SK-N-SH (cell line): ENCODE measurements at regions not wholly inside any gene's neighbourhood (a gene's known extent, or its start where the extent isn't known, plus 50 kb on each side); places are given as distances from the start of the nearest gene placed in this dataset.

ENCODE experiments used
- CTCF ChIP-seq: fragments of 200-600 bp; sonication (generic); IDR thresholded peaks from 2 replicates; pipeline ENCODE4 v1.6.1; 2017; ENCODE audit warnings: antibody characterized with exemption, mild to moderate bottlenecking, moderate library complexity
- FOXJ3 ChIP-seq: sonication (generic); formaldehyde crosslinking; IDR thresholded peaks from 2 replicates; pipeline ENCODE4 v1.5.1; 2020; ENCODE audit warnings: mild to moderate bottlenecking, missing genetic modification reagents
- GABPA ChIP-seq: IDR thresholded peaks from 2 replicates; pipeline ENCODE4 v1.4.0; 2012; ENCODE audit warnings: low read depth, mild to moderate bottlenecking
- POLR2AphosphoS5 ChIP-seq: IDR thresholded peaks from 2 replicates; pipeline ENCODE4 v1.6.1; 2012; ENCODE audit warnings: low read depth, low read length
- RCOR1 ChIP-seq: fragments of 150-350 bp; IDR thresholded peaks from 2 replicates; pipeline ENCODE4 v1.6.1; 2017; ENCODE audit warnings: antibody characterized with exemption, low read length
- SMC3 ChIP-seq: IDR thresholded peaks from 2 replicates; pipeline ENCODE4 v1.6.1; 2012; ENCODE audit warnings: low read depth, low read length, improper control_type of control experiment
- YY1 ChIP-seq: IDR thresholded peaks from 2 replicates; pipeline ENCODE4 v1.4.0; 2012; ENCODE audit warnings: low read depth, mild to moderate bottlenecking
- TF ChIP-seq, protein P1 (sequence below): fragments of 150-350 bp; IDR thresholded peaks from 2 replicates; pipeline ENCODE4 v1.6.1; 2017; ENCODE audit warnings: antibody characterized with exemption, low read length, low read depth, borderline replicate concordance
- TF ChIP-seq, protein P2 (sequence below): IDR thresholded peaks from 2 replicates; pipeline ENCODE4 v1.4.0; 2012; ENCODE audit warnings: low read depth, borderline replicate concordance
- TF ChIP-seq, protein P3 (sequence below): IDR thresholded peaks from 2 replicates; pipeline ENCODE4 v1.4.0; 2012; ENCODE audit warnings: low read depth
- TF ChIP-seq, protein P4 (sequence below): IDR thresholded peaks from 2 replicates; pipeline ENCODE4; 2012

DNA sequence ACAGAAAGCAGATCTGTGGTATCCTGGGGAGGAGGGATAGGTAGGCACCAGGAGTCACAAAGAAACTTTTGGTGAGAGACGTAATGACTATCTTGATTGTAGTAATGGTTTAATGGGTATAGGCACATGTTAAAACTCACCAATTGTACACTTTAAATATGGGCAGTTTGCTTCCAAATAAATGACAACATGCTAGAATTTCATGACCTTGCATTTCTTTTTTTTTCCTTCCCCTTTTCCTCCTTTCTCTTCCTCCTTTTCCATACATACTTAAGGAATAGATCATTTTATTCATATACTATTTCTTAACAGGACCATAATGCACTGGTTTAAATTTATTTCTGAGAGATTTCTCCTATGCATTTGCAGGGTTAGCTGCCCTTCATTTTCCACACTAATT, 341.8 kb downstream of the TMEM182 start:
- TF ChIP-seq, protein P1, sequence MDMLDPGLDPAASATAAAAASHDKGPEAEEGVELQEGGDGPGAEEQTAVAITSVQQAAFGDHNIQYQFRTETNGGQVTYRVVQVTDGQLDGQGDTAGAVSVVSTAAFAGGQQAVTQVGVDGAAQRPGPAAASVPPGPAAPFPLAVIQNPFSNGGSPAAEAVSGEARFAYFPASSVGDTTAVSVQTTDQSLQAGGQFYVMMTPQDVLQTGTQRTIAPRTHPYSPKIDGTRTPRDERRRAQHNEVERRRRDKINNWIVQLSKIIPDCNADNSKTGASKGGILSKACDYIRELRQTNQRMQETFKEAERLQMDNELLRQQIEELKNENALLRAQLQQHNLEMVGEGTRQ, result no peak
- TF ChIP-seq CTCF (no peak), FOXJ3 (CRISPR knock-in tag) (no peak), GABPA (no peak), POLR2AphosphoS5 (no peak), RCOR1 (no peak), SMC3 (no peak), YY1 (no peak)
- TF ChIP-seq, protein P2, sequence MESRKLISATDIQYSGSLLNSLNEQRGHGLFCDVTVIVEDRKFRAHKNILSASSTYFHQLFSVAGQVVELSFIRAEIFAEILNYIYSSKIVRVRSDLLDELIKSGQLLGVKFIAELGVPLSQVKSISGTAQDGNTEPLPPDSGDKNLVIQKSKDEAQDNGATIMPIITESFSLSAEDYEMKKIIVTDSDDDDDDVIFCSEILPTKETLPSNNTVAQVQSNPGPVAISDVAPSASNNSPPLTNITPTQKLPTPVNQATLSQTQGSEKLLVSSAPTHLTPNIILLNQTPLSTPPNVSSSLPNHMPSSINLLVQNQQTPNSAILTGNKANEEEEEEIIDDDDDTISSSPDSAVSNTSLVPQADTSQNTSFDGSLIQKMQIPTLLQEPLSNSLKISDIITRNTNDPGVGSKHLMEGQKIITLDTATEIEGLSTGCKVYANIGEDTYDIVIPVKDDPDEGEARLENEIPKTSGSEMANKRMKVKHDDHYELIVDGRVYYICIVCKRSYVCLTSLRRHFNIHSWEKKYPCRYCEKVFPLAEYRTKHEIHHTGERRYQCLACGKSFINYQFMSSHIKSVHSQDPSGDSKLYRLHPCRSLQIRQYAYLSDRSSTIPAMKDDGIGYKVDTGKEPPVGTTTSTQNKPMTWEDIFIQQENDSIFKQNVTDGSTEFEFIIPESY, result no peak
- TF ChIP-seq, protein P3, sequence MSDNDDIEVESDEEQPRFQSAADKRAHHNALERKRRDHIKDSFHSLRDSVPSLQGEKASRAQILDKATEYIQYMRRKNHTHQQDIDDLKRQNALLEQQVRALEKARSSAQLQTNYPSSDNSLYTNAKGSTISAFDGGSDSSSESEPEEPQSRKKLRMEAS, result no peak
- TF ChIP-seq, protein P4, sequence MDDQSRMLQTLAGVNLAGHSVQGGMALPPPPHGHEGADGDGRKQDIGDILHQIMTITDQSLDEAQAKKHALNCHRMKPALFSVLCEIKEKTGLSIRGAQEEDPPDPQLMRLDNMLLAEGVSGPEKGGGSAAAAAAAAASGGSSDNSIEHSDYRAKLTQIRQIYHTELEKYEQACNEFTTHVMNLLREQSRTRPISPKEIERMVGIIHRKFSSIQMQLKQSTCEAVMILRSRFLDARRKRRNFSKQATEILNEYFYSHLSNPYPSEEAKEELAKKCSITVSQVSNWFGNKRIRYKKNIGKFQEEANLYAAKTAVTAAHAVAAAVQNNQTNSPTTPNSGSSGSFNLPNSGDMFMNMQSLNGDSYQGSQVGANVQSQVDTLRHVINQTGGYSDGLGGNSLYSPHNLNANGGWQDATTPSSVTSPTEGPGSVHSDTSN, result no peak
